Endodermal cell (in vitro differentiated cells): ENCODE measurements at regions not wholly inside any gene's neighbourhood (a gene's known extent, or its start where the extent isn't known, plus 50 kb on each side); places are given as distances from the start of the nearest gene placed in this dataset.

Experiments used
- DNase-seq: peaks from one replicate; pipeline ENCODE4 v3.0.0-alpha.2; 2017
- H3K27ac ChIP-seq: 2 replicates; pipeline ENCODE4 v1.5.1; 2013; ENCODE audit warnings: mild to moderate bottlenecking, low read depth, low read length, moderate library complexity
- H3K27me3 ChIP-seq: 2 replicates; pipeline ENCODE4 v1.6.1; 2013; ENCODE audit warnings: mild to moderate bottlenecking, low read length, moderate library complexity; ENCODE audit not compliant: insufficient read depth, control insufficient read depth, poor library complexity, severe bottlenecking
- H3K36me3 ChIP-seq: 2 replicates; pipeline ENCODE4 v1.7.0; 2013; ENCODE audit warnings: mild to moderate bottlenecking, low read length, moderate library complexity; ENCODE audit not compliant: control insufficient read depth, insufficient read depth
- H3K4me1 ChIP-seq: one replicate; pipeline ENCODE4 v1.7.0; 2013; ENCODE audit warnings: low read length; ENCODE audit not compliant: control insufficient read depth, insufficient read depth
- H3K4me3 ChIP-seq: 2 replicates; pipeline ENCODE4 v1.5.1; 2013; ENCODE audit warnings: mild to moderate bottlenecking, low read length, moderate library complexity
- H3K9ac ChIP-seq: 2 replicates; pipeline ENCODE4 v1.6.1; 2013; ENCODE audit warnings: mild to moderate bottlenecking, low read length, moderate library complexity; ENCODE audit not compliant: poor library complexity, severe bottlenecking; ENCODE audit errors: extremely low read depth
- H3K9me3 ChIP-seq: 2 replicates; pipeline ENCODE4 v1.6.1; 2013; ENCODE audit warnings: mild to moderate bottlenecking, low read length, moderate library complexity; ENCODE audit not compliant: control insufficient read depth
- H3K27ac Mint-ChIP-seq: 2 replicates; pipeline ENCODE4 v1.8.0; 2020; ENCODE audit warnings: mixed read lengths
- H3K27me3 Mint-ChIP-seq: 2 replicates; pipeline ENCODE4 v1.8.0; 2021; ENCODE audit warnings: mild to moderate bottlenecking, mixed read lengths; ENCODE audit not compliant: insufficient read depth
- H3K36me3 Mint-ChIP-seq: 2 replicates; pipeline ENCODE4 v1.8.0; 2020; ENCODE audit warnings: low read depth, mixed read lengths
- H3K4me1 Mint-ChIP-seq: 2 replicates; pipeline ENCODE4 v1.8.0; 2020; ENCODE audit warnings: mixed read lengths
- H3K4me3 Mint-ChIP-seq: 2 replicates; pipeline ENCODE4 v1.8.0; 2020; ENCODE audit warnings: mild to moderate bottlenecking, moderate library complexity, mixed read lengths
- H3K9me3 Mint-ChIP-seq: 2 replicates; pipeline ENCODE4 v1.8.0; 2020; ENCODE audit warnings: mild to moderate bottlenecking, mixed read lengths
- CTCF ChIP-seq: fragments of 200-600 bp; sonication (generic); conservative IDR thresholded peaks from 2 replicates; pipeline ENCODE4 v1.5.0; 2021; ENCODE audit warnings: antibody characterized with exemption, mild to moderate bottlenecking
- WGBS, 2 experiments: methylation state at CpG; one replicate each; pipeline versions ENCODE4 v1.1.5 to v1.1.7; 2013; ENCODE audit warnings: missing lambda C conversion rate in 2 of 2, mixed read lengths in 1 of 2; ENCODE audit not compliant: insufficient coverage in 1 of 2, insufficient read length in 1 of 2; 5-methylcytosine and 5-hydroxymethylcytosine counted together

DNA sequence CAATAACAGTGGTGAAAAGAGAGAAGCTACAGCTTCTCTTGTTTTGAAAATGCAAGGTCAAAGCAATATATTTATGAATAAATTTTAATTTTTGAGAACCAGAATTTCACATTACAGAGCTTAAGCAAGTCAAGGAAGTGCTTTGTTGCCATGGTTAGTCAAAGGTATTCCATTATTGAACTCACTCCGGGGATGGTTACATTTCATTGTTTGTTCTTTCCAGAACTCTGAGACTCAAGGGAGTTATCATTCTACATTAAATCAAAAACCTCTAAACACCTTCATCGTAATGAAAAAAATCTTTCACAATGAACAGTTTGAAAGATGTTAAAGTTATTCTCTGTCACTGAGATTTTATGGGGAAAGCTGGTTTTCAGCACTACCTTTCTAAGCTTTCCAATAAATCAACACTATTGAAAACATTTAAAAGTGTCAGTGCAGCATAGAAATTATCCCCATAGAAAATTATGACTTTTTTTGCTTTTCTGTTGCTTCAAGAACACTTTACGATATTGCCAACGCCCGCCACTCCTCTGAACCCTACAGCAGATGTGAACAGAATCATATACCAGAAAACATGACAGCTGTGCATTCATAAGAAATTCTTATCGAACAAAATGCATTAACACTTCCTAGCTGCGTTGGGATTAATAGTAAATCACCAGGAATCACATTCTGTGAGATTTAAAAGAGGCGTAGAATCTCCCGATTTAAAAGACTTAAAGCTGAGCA is 83.0 kb downstream of the OTOL1 start:
- 87 to 90% methylated on average over 7 to 9 of the region's 9 CpGs for WGBS, 2 experiments
- no peak overlapping the region for H3K27ac Mint-ChIP-seq

DNA sequence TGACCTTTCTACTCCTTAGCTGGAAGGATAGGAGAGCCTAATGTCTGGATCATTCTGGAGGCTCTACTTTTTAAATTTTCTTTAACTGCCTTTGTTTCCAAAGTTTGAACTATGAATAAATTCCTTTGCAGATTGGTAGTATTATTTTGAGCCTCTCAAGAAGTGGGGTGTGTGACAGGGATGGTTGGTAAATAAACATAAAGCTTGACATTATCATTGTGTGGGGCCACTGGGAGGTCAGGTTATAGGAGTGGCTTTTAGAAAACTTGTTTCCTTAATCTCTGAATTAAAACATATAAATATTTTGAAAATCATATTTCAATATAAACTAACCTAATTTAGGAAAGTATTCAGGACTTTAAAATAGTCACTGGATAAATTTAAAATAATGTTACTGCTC is 89.3 kb downstream of the OTOL1 start:
- Histone ChIP-seq H3K4me3 (no peak overlapping the region), H3K27me3 (no peaks in the 10 kb centered on the region), H3K36me3 (no peaks in the 10 kb centered on the region), H3K27ac (no peak overlapping the region), H3K9me3 (peaks cover 11% of the 10 kb centered on the region), H3K9ac (no peak overlapping the region), H3K4me1 (no peaks in the 10 kb centered on the region)
- Mint-ChIP-seq H3K27me3 (no peaks in the 10 kb centered on the region), H3K4me1 (peaks cover 12% of the 10 kb centered on the region), H3K27ac (no peak overlapping the region), H3K36me3 (no peaks in the 10 kb centered on the region), H3K9me3 (peaks cover 16% of the 10 kb centered on the region), H3K4me3 (no peak overlapping the region)
- no peak for DNase-seq
- TF ChIP-seq CTCF, result no peak

More for the DNA sequence above, 83.0 kb downstream of the OTOL1 start:
- H3K9me3 ChIP-seq, result no peaks in the 10 kb centered on the region
- Mint-ChIP-seq H3K27me3 (no peaks in the 10 kb centered on the region), H3K9me3 (no peaks in the 10 kb centered on the region), H3K36me3 (no peaks in the 10 kb centered on the region), H3K4me3 (no peak overlapping the region), H3K4me1 (peaks cover 19% of the 10 kb centered on the region)
- H3K27ac ChIP-seq, result peak overlapping the region; percentile 83
- no peak overlapping the region for H3K9ac ChIP-seq
- no peaks in the 10 kb centered on the region for H3K4me1 ChIP-seq
- no peak for TF ChIP-seq CTCF
- no peak for DNase-seq
- no peaks in the 10 kb centered on the region for H3K36me3 ChIP-seq
- no peak overlapping the region for H3K4me3 ChIP-seq
- H3K27me3 ChIP-seq, result no peaks in the 10 kb centered on the region

- TF ChIP-seq CTCF, result no peak
- peaks cover 12% of the 10 kb centered on the region for H3K4me1 Mint-ChIP-seq
- Histone ChIP-seq H3K9ac (no peak overlapping the region), H3K9me3 (peaks cover 11% of the 10 kb centered on the region), H3K27ac (no peak overlapping the region), H3K4me3 (no peak overlapping the region), H3K27me3 (no peaks in the 10 kb centered on the region), H3K36me3 (no peaks in the 10 kb centered on the region), H3K4me1 (no peaks in the 10 kb centered on the region)
- no peaks in the 10 kb centered on the region for H3K36me3 Mint-ChIP-seq
- no peak for DNase-seq
- H3K27ac Mint-ChIP-seq, result no peak overlapping the region
- H3K4me3 Mint-ChIP-seq, result no peak overlapping the region
- peaks cover 24% of the 10 kb centered on the region for H3K9me3 Mint-ChIP-seq
- no peaks in the 10 kb centered on the region for H3K27me3 Mint-ChIP-seq
These were observed 90.1 kb downstream of the OTOL1 start for GRCh38 chr3:161586556-161587235.
